ENCODE measurements at regions not wholly inside any gene's neighbourhood (a gene's known extent, or its start where the extent isn't known, plus 50 kb on each side); places are given as distances from the start of the nearest gene placed in this dataset.

DNA sequence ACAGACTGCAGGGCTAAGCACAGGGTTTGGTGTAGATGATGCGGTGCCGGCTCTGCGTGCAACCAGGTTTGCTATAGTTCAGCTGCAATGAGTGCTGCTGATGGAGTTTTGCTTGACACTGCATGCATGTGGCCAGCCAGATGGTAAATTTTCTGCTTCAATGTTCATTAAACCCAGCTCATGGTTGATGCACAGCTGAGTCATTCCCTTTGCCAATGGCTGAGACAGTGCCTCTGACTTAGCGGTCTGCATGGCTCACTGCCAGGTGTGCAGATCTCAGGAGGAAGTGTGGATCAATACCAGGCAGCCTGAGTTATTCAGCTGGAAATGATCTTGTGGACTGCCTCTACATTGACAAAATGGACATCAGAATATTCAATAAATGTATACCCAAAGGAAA is 172.7 kb upstream of the ZP4 start:
- no peak for DNase-seq

DNA sequence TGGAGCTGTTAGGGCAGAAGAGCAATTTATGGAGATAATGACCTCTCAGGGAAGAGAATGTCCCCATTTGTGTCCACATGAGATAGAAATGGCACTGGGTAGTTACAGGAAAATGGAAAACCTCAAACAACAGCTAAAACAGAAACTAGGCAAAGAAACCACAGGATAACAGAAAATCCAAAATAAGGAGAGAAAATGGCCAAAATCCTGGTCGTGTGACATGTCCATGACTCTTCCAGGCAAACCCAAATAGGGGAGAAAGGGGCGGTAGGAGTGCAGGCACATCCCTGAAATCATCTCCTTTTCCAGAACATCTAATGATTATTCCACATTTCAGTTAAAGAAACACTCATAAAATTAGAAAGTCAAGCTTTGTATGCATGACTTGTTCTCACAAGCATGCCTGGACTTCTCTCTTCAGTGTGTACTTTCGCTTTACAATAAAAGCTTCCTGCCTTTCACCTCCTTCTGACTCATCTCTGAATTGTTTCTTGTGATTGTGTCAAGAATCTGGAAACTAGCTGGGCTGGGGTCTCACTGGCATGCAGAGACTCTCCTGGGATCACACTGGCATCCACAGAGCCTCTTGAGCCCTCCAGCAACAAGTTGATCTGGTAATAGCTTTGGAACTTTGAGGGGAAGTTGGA is 171.4 kb upstream of the ZP4 start:
- DNase-seq = no peak

DNA sequence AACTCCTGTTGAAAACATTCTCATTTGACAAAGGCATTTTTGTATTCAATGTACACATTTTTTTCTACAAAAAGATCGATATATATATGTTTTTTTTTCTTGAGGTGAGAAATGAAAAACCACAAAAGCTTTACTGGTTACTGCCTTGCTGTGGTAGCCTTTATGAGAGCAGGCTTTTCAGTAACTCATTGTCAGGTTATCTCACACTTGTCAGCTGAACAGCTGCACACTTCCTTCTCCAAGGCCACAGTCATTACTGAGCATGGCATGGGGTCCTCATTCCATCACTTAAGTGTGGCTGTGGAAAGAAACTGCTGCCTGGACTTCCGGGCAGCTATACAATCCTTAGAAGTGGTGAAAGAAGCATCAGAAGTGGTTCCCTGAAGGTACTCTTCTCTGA is 169.3 kb upstream of the ZP4 start:
- no peak for DNase-seq

DNA sequence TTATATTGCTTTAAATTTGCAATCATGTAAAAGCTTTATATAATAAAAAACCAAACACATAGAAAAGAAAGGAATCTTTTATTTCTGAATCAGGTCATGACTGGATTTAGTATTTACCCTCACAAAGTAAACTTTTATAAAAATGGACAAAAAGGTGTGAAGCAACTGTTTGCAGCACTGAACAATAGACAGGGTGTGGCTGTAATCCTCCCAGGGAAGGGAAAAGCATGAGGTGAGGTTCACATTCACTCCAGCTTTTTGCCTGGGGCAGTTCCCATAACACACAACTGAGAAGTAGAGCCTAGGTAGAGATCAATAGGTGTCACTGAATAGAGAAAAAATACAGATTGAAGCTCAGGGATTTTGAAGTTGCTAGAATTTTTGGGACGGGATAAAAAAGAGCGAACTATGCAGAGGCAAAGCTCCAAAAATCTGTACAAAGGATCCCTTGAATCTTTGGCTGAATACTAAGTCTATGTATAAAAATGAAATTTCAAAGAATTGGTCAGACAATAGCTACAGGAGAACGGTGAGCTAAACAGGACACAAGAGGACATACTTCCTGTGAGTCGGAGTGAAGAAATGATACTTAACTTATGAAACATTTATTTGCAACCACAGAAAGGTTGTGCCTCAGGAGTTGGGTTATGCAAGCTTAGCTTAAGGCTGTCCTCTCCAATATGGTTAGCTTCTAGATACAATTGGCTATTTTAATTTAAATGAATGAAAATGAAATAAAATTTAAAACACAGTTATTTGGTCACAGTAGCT is 162.0 kb upstream of the ZP4 start:
- no peak for DNase-seq

DNA sequence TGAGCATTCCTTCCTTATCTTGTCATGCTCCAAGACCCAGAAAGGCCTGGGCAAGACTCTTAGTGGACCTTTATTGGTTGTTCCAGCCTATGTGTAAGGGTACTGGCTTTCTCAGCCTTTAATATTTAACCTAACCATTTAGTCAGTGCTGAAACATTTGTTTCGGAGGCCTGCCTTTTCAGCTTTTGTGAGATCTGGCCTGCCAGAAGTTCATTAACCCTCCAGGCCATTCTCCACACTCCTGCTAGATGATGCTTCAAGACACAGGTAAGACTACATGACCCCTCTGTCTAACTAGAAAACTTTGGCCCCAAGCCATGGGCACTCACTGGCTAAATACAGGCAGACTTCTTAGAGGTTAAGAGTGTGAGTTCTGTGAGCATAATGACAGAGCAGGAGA is 138.4 kb upstream of the ZP4 start:
- DNase-seq = no peak

DNA sequence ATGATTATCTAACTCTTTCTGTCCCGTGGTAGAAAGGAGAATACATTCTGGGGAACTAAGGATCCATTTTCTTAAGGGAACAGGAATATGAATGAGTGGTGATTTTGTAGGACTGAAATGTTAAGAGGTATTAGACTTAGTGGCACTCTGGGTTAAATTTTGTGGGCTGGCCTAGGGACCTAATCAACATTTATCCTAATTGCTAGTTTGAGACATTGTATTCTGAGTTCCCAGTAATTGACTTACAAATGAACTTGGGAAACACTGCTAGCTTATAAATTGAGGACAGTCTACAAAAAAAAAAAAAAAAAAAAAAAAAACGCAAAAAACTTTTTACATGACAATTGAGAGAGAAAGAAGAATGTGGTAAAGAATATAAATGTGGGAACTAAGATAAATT is 136.6 kb upstream of the ZP4 start:
- DNase-seq = no peak

DNA sequence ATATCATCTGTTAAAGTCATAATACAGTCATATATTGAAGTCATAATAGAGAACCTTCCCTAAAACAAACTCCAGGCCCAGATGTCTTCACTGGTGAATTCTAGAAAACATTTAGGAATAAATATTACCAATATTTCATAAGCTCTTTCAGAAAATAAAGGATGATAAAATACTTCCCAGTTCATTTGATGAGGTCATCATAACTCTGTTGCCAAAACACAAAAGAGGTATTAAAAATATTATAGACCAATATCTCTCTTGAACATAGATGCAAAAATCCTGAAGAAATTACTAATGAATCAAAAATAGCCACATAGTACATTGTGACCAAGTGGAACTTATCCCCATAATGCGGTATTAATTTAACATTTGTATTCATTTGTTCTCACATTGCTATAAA is 132.4 kb upstream of the ZP4 start:
- no peak for DNase-seq

DNA sequence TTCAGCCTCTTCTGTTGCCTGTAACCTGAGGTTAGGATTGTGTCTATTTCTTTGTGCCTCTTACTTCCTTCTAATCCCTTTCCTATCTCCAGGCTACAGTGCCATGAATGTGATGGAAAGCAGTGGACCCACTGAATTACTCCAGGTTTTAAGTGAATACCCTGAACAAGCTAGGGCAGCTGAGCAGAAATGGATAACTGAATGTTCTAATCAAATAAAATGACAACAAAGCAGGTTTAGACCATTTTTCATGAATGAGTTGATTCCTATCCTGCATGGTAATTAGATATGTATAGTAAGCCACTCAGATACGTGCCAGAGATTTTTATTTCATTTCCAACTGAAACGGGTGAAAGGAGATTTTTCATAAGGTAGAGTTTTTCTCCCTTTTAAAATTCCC is 127.5 kb upstream of the ZP4 start:
- DNase-seq = no peak

DNA sequence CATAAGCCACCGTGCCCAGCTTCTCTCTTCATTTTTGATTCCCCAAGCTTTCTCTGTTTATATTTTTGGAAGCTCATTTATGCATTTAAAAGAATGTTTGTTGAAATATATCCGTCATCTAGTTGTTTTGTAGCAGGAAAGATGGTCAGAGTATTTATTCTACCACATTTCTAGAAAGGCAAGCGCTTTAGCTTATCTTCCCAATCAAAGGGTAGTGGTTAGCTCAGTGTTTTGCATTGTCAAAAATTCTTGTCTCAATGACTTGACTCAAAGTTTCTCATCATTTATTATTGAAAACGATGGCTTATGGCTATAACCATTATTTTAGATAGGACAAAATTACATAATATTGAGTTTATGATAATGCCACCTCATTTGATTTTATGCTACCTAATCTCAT is 116.1 kb upstream of the ZP4 start:
- no peak for DNase-seq

DNA sequence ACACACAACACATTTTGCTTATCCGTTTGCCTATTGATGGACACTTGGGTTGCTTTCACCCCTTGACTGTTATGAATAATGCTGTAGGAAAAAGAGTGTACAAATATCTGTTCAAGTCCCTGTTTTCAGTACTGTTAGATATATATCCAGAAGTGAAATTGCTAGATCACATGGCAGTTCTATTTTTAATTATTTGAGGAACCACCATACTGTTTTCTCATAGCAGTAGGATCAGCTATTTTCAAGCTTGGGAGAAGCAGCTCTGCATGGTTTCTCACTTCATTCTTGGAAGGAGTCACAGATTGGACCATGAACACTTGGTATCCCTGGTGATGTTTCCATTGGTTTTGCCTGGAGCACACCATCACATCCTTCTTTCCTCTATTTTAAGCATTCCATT is 114.4 kb upstream of the ZP4 start:
- no peak for DNase-seq

DNA sequence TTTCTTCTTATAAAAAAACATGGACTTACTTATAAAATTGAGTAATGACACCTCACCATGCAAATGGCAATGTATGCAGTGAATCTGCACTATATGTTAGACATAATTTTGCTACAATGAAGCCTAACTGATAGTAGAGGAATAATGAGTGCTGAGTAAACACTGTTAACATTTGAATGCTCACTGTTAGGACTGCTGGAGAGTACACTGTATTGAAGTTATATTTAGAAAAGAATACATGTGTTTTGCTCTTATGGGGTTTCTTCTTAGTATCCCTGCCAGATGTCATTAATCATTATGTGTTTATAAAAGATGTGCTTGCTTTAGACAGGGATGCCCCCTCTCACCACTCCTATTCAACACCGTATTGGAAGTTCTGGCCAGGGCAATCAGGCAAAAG is 111.1 kb upstream of the ZP4 start:
- no peak for DNase-seq

DNA sequence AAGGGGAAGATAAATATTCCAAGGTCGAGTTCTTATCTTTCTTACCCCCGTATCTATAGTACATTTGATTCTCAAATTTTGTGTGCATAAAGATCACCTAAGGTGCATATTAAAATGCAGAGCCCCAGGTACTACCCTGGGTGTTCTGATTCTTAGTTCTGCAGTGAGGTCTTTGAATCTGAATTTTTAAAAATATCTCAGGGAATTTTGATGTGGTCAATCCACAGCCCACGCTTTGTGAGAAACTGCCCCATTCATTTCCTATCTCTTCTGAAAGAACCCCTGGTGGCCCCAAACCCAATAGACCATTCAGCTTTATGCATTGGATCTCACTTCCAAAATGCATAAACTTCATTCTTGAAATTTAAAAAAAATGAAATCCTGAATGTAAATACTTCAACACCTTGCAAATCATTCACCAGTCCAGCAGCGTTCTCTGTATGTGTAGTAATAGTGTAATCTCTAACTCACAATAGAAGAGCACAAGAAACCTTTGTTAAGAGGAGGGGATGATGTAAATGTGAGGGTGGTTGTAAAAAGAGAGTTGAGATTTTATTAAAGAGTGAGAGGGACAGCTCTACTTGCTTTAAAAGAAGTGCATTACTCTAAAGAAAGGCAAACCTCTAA is 108.8 kb upstream of the ZP4 start:
- DNase-seq = no peak

DNA sequence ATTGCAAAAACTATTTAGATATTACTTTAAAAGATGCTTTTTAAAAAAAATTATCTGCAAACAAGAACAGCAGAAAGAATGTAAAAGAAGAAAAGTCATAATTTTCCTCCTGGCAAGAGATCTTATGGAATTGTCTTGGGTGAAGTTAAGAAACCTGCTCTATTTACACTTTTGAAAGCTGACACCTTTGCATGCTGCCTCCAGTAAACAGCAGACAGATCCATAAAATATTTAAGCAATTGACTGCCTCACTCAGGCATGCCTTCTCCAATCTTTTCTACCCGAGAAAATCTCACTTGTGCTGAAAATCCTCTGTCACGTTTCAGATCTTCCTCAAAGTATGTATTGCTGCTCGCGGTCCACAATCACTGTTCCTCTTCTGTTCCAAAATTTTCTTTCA is 107.9 kb upstream of the ZP4 start:
- DNase-seq = no peak

DNA sequence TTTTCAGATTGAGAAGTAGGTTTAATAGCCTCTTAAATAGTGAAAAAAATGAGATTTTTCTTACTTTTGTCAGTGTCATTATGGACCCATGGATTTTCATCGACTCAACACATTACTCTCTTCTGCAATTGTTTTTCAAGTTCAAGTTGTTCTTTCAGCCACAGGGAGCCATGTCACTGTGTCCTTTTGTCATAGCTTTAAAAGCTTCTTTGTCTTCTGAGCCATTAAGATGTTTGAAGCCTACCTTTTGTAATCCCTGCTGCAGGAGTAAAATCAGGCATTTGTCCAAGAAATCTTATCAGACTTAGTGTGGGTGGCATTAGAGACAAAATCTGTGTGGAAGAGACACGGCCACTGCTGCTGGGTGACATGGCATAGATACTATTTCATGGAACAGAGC is 92.8 kb upstream of the ZP4 start:
- no peak for DNase-seq

DNA sequence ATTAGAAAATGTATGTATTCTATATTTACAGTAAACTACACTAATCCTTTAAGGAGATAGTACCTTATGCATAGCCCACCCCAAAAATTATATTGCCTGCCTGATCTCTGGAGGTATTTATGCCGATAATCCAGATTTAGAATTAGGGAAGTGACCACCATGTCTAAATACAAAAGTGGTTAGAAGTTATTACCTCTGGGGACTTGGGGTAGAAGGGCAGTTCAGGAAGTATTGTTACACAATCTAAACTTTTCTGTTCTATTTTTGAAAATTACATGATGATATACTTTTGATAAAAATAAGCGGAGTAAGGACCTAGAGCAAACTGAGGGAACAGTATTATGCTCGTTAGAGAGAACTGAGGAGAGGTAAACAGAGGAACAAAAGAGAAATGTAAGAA is 90.5 kb upstream of the ZP4 start:
- DNase-seq = no peak

DNA sequence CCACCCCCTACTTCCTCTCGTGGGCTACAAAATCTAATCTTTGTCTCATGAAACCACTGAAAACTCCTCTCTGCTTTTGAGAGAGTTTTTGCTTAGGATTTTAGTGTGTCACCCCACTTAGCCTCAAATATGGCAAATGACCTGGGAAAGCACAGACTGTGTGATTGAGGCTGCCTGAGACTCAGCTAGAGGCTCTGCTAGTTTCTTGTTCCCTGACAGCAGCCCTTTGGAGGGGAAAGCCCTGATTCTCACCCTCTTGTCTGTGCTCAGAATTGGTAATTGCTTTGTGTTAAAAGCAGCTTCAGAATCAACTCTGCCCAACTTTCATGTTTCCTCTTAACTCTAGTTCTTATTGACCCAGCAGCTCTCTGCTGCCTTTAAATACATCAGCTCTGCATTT is 85.6 kb upstream of the ZP4 start:
- DNase-seq = no peak

DNA sequence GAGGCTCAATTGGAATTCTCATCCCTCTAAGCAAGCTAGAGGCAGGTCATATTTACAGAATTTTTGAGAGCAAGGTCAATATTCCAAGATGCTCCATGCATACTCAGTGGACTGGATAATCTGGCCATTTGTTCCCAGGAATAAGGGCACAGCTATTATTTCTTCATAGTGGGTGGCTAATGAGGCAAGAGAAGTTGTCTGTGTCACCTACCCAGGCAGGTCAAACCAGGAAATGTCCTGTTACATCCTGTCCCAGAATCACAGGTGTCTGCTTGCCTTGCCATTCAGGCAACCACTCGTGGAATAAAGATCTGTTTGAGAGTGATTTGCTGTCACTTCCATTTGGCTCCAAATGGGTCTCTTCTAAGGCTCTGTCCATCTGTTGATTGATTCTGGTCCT is 85.2 kb upstream of the ZP4 start:
- DNase-seq = no peak

DNA sequence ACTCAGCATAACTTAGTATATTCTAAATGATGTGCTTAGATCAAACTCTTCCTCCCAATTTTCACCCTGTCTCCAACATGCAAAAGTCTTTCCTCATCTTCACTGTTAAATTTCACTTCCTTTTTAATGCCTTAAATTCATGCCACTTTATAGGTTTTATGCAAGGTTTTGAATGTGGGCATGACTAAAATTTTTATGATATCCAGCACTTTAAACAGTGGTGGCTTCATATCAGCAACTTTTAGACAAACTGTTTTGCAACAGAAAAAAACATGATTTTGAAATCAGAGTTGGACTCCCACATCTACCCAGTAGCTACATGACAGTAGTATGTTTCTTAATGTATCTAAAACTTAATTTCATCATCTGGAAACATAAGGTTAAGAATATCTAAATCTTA is 84.7 kb upstream of the ZP4 start:
- DNase-seq = no peak

DNA sequence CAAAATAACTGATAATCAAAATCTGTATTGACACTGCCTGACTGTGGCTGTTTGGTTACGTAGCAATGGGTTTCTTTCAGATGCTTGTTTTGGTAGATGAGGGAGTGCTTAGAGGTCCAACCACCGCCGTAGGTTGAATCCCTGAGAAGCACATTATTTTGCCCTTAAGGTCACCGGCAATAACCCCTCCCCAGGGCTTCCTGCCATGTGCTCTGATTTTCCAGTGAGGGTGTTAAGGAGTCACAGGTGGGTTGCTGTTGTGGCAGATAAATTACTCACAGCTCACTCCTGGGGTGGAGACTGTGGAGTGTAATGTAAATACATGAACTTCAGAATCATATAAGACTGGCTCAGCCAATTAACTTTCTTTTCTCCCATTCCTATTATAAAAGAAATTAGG is 81.5 kb upstream of the ZP4 start:
- no peak for DNase-seq

DNA sequence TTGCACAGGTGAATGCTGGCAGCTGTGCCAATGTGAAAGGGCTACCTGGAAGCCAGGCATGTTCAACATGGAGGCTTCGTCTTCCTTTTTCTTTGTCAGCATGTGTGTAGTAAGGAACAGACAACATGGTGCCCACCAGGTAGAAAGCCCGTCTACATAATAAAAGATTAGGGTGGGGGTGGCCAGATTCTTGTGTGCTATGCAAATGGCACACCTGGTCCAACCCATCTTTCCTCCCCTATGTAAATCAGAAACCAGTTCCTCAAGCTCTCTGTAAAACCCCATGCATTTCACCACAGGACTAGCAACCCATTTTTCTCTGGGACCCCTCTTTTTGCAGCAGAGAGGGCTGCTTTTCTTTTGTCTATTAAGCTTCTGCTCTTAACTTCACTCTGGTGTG is 72.3 kb upstream of the ZP4 start:
- DNase-seq = no peak

DNA sequence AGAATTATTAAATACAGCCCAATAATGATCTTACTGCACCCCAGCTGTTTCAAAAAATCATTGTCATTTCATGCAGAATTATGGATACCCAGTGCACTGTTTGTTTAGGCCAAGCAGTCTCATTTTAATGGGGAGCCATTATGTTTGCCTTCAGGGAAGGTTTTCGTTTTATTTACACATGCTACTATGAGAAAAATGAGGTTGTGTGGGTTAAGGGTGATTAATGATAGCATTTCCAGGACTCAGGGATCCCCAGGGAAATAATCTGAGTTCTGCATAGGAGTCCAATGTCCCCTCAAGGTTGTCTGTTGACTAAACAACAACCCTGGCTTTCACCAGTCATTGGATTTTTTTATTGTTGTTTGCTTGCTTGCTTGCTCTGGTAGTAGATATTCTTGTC is 71.0 kb upstream of the ZP4 start:
- DNase-seq = no peak

DNA sequence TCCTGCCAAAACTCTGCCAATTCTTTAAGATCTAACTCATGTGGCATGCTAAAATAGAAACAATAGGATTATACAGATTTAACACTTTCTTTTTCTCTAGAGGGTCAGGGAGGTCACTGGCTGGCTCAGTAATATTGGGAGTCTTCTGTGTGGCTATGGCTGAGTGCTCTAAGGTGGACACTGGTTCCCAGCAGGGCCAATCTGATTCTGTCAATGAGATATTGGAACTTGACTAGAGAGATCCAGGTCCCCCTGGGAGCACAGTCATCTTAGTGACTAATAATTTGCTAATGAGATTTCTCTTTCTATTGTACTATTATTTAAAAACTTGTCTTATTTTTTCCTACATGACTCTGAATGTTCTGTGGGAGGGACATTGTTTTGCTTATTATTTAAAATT is 69.1 kb upstream of the ZP4 start:
- no peak for DNase-seq

DNA sequence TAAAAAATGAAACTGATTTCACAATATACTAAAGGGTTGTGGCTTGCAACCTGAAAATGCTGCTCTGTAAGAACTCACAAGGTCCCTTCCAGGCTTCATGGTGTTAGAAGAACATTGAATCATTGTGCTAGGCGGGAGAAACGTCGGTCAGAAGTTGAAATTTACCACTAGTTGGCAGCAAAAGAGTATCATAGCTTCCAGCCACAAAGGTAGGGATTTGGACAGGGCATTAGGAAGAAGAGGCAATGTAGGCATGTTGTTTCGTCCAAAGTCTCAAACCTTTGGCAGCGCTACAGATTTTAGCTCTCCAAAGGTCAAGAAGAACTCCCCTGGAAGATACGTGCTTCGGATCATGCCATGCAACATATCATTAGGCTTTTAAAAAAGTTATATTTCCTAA is 62.5 kb upstream of the ZP4 start:
- no peak for DNase-seq
